COLO668 (cell line): ENCODE measurements at regions not wholly inside any gene's neighbourhood (a gene's known extent, or its start where the extent isn't known, plus 50 kb on each side); places are given as distances from the start of the nearest gene placed in this dataset.
"Not testable (repeated sequence)": the region's sequence is repeated elsewhere in the genome, so short reads cannot be mapped to it uniquely, and the experiment has no call there.

Experiments
- DNase-seq: peaks from one replicate; lab custom pipeline; 2025; ENCODE audit not compliant: unreplicated experiment; lab: John Stamatoyannopoulos, UW

DNA sequence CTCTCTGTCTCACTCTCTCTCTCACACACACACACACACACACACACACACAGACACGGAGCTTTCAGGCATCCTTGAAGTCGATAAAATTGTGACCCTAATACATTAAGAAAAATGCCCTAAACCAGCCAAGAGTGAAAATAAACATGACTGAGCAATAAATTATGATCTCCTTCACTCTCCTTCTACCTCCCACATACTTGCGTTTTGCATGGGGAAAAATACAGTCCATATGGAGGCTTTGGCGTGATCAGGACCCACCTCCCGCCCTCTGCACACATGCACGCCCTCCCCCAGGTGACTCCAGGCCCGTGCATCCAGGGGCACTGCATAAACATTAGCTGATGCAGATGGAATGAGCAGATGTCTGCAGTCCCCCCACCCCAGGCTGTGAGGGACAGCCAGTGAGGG lies 114.2 kb upstream of the JARID2 start:
- DNase-seq: no peak

DNA sequence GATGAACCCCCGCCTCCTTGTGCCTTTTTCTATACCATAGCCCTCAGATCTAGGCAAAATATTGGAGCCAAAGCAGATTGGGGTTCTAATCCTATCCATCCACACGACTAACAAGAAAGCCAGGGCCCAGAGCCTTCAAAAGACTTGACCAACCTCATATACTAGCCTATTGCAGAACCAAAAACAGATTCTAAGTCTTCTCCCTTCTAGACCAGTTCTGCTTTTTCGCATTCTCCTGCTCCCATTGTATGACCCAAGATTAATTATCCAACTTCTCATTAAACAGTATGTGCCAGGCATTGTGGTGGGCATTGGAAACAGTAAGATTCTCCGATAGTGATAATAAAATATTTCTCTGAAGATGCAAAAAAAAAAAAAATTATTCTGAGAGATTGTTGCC lies 113.7 kb upstream of the JARID2 start:
- no peak for DNase-seq

DNA sequence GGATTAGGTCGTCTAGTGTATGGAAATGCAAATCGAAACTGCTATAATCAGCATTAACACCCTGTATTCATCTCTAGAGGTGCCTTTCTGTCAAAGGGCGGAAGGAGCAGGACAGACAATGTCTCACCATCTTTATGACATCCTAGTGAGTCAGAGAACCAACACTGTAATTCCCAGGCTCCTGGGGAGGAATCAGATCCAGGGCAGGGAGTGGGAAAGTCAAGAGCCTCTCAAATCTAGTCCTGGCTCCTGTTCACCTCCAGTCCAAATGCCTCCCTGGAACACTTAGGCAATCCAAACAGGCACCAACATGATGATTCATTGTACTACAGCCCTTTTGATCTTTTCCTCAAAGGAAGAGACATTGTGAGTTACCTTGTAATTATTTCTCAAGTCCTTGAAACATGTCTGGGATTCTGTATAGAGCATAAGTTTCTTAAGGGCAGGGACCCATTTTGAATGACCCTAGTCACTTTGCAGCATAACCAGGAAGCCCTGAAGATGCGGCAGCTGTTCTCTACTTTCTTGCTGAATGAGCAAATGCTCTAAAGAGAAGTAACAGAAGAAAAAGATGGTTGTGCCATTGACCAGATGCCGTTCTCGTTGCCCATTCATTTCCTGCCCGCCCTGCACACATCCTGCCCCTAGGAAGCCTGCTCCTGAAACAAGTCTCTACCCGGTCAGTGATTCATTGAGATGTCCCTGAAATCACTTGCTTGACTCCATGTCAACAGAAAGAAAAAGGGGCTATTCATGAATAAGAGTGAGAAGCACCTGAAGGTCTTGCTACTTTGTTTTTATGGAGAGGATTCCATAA lies 112.8 kb upstream of the JARID2 start:
- DNase-seq: no peak

DNA sequence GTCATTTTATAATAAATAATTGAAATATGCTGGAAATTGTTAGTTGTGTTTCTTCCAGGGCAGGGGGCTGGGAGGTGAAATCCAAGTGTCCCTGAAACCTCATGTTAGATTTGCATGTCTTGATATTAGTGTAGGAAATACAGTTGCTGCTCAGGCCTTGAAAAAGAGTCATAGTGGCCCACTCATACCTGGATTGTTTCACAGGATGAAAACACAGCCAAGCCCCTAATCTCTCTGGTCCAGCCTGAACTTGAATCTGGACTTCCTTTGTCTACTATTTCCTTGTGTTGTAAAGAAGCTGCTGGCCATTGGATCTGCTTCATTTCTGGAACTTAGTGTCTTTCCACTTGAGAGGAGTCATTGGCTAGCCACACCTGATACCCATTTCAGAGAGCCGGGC lies 108.8 kb upstream of the JARID2 start:
- DNase-seq: no peak

DNA sequence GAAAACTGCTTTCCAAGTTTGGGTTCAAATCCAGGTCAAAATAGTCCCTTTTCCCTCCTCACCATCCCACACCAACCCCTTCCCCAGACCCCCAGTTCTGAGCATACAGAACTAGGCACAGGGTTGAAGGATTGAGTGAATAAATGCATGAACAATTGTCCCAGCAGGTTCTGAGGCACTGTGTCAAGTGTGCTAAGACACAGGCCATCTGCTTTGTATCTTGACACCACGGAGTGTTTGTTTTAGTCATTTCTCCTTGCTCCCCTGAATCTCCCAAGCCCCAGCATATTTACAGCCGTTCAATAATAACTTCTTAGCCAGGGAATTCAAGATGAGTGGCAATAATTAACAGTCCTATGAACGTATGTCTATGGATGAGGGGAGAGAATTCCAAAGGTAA lies 102.8 kb upstream of the JARID2 start:
- DNase-seq: no peak

DNA sequence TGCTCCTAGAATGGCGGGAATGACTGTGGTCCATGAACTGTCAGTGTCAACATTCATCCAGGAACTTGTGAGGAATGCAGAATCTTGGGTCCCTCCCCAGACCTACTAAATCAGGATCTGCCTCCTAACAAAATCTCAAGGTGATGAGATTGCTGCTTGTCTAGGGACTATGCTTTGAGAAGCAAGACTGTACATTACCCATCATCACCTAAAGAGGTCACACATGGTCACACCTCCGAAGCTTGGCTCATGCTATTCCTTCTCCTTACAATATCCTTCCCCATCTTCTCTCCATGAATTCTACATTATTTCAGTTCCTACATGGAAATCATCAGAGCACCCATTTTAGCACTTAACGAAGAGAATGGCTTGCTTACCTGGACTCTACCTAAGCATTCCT lies 102.3 kb upstream of the JARID2 start:
- DNase-seq: no peak

DNA sequence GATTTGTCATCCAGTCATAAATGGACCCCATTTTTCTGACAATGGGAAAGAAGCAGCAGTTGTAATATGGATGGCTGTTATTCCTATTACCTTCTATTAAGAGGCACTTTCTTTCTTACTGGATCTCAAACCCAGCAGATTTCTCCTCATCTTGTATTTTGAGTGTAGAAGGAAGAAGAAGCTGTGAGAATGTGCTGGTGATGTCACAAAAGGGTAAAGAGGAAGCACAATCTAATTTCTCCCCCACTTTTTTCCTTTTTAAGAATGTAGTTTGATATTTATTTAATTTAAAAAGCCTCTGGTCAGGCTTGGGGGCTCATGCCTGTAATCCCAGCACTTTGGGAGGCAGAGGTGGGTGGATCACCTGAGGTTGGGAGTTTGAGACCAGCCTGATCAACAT lies 100.0 kb upstream of the JARID2 start:
- DNase-seq: no peak

DNA sequence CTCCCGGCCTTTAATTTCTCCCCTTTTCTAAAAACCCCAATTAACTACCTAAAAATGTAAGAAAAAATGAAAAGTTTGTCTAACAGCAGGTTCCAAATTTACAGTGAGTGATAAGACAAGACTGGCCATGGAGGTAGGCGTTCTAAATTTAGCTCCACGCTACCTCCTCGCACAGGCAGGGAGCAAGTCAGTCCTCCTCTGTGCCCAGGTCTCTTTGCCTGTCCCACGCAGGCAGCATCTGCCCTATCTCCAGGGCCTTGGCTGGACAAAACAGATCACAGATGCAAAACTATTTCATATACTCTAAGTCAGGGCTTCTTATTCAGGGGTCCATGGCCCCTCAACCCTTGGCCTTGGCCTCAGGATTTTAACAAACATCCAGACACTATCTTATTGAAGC lies 98.0 kb upstream of the JARID2 start:
- no peak for DNase-seq

DNA sequence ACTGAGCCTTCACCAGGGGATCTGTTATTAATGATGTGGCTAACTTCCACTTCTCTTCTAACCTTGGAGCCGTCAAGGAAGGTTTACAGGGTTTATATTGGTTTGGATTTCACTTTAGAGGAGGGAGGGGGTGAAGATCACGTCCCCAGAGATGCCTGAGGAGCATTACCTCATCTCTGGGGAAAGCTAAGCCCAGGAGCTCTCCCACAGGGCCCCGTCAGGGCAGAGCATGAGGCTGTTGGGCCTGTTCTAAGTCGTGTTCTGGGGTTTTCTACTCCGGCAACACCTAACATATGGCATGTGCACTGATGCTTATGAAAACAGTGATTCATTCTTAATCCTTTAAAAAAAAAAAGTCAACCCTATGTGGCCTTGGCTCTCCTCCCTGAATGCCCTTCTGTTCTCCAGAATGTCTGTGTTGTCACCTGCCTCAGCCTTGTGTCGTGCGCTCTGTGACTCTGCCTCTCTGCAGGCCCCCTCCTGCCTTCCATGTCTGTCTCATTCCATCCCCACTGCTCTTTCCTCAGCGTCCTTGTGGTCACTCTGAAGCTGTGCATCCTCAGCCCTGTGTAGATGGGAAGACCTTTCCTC lies 97.4 kb upstream of the JARID2 start:
- no peak for DNase-seq

DNA sequence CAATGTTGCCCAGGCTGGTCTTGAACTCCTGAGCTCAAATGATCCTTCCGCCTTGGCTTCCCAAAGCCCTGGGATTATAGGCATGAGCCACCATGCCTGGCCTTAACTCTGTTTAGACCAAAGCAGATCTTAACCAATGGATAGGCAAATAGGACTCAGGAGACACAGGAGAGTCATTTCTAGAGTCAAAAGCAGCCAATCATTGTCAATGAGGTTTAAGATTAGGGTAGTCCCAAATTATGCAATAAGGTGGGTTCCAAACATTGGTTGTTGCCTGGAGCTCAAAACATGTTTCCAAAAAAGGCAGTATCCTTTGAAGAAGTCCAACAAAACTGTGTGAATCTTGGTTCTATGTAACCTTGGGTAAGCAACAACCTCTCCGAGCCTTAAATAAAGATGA lies 95.7 kb upstream of the JARID2 start:
- DNase-seq: no peak

DNA sequence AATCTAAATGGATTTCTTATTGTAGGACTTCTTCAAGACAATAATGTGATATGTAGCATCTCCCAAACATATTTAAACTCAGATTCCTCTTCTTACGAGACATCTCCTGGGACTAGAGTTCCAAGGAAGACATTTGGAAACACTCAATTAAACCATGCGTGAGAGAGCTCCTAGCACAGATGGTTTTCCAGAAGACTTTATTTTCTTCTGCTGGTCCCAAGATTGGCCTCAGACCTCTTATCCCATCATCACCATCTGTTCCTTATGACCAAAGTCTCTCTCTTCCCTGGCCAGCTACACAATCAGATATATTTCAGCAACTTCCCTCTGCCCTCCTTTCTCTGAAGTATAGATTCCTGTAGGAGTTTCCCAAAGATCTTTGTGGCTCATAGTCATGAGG lies 93.2 kb upstream of the JARID2 start:
- no peak for DNase-seq

DNA sequence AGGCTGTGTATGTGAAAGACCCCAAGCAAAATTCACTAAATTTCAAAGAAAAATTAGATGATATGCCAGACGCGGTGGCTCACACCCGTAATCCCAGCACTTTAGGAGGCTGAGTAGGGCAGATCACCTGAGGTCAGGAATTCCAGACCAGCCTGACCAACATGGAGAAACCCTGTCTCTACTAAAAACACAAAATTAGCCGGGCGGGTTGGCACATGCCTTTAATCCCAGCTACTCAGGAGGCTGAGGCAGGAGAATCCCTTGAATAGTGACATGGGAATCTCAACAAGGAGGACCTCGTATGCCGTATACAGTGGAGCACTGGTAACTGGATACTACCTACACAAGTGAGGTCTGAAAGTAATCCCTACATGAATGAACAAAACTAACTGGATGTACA lies 92.7 kb upstream of the JARID2 start:
- no peak for DNase-seq

DNA sequence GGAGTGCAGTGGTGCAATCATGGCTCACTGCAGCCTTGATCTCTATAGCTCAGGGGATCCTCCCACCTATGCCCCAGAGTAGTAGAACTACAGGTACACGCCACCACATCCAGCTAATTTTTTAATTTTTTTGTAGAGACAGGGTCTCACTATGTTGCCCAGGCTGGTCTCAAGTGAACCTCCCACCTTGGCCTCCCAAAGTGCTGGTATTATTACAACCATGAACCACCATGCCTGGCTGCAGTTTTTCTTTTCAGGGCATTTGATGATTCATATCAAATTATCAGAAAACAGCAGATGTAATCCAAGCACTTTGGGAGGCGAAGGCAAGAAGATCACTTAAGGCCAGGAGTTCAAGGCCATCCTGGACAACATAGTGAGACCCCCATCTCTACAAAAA lies 88.4 kb upstream of the JARID2 start:
- no peak for DNase-seq

DNA sequence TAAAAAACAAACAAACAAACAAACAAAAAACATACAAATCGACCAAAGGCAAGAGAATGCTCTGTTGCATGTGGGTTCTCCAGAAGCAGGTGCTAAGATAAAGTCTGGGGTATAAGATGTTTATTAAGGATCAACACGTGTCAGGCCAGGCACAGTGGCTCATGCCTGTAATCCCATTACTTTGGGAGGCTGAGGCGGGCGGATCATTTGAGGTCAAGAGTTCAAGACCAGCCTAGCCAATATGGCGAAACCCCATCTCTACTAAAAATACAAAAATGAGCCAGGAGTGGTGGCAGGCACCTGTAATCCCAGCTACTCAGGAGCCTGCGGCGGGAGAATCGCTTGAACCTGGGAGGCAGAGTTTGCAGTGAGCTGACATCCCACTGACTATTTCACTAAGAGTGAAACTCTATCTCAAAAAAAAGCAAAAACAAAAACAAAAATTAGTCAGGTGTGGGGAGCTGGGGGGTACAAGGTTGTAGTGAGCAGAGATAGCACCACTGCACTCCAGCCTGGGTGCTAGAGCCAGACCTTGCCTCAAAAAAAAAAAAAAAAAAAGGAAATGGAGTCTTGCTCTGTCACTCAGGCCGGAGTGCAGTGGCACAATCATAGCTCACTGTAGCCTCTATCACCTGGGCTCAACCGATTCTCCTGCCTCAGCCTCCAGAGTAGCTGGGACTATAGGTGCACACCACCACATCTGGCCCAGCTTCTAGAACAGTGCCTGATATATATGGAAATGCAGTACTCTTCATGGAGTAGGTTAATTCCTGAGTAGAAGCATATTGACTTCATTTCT lies 86.8 kb upstream of the JARID2 start:
- DNase-seq: no peak

DNA sequence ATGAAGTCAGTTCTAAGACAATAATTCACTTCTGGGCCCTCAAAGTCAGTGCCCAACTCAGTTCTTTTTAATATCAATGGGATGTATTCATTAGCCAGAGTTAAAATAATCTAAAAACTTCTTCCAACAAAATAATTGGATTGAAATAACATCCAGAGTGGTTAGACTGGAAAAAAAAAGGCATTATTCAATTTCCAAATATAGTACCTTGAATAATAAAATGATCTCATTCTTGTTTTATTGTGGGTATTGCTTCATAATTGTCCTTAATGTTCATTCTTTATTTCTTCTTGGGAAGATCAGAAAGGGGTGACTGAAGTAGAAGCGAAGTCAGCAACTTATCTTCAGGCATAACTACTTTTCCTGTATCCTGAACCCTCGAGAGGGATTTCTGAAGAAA lies 85.1 kb upstream of the JARID2 start:
- DNase-seq: no peak

DNA sequence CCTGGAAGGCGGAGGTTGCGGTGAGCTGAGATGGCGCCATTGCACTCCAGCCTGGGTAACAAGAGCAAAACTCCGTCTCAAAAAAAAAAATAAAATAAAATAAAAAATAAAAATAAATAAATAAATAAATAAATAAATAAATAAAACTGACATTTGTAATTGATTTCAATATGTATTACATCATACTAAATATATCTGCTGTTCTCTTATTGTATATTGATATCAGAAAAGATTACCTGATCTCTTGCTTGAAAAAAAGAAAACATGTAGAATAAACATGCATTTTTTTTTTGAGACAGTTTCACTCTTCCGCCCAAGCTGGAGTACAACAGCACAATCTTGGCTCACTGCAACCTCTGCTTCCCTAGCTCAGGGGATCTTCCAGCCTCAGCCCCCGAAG lies 81.0 kb upstream of the JARID2 start:
- not testable (repeated sequence) for DNase-seq

DNA sequence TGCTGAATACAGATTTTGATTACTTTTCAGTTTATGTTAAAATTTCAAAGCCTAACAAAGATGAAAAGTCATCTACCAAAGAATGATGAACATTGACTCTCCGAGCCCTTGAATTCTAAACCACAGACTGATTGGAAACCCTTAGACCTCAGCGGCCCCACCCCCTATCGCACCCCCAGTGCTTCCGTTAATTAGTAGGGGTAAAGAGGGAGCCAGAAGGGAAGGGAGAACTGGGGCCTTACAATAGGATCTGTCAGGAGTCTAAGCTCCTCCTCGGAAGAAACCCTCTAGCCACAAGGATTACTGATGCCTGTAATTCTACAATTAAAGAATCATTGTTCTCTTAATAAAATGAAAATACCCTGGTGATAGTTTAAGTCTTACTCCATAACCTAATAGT lies 79.7 kb upstream of the JARID2 start:
- no peak for DNase-seq

DNA sequence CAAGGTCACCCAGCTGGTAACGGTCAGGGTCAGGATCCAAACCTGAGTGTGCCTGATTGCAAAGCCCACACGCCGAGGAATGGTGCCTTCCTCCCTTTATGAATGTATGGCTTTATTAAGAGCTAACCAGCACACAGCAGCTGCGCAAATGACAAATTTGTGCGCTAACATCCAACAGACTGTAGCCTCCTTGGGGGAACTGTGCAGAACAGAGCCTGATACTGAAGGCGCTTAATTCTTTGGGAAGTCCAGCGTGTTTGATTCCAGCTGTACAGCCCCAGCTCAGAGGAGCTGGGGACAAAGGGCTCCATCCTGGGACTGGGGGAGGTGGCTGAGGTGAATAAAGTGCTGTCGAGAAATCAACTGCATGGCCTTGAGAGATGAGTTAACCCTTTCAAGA lies 75.7 kb upstream of the JARID2 start:
- DNase-seq: no peak

DNA sequence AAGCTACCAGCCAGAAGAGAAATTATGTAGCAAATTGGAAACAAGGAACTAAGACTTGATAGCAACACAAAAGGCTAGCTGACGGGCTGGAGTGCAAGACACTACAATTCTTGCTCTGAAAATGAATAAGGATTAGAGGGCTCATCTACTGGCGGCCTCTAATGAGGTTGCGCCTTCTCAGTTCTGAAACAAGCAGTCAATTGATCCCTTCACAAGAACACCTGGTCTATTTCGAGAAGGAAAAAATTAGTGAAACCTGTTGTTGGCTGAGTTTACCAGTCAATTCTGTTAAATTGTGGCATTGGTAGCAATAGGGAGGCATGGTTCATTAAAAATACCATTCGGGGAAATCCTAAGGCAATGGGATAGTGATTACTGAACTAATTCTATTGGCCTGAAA lies 74.8 kb upstream of the JARID2 start:
- no peak for DNase-seq

DNA sequence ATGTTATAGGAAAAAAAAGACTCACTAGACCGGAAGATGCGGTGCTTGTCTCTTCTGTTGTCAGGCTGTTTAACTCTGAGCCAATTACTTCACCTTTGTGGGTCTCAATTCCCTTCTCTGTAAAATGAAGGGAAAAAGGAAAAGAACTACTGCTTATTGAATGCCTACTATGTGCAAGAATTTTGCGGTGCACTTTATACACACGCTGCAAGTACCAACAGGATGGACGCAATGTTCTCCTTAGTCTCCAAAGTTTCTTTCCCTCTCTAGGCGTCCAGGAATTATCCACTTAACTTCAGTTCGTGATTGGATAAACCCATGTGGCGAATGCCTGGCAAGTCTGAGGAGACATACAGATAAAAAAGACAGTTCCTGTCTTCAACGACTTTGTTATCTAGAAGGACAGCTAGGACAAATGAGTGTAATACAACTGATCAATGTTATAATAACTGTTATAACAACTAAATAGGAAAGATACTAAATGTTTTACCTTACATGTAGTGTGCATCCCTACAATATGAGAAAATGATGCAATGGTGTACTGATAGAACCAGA lies 69.0 kb upstream of the JARID2 start:
- DNase-seq: no peak

DNA sequence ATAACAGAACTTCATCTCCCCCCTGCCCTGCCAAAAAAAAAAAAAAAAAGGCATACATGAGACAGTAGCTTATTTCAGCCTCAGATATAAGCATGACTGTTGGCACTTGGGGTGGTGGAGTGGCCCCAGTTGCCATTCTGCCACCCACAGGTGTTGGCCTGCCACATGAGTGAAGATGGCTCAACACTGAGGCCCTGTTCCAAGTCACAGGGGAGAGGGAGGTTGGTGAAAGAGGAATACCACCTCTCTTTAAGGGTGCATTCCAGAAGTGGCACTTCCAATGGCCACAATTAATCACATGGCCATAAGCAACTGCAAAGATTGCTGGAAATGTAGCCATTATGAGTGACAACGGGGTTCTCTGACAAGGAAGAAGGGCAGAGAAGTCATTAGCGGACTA lies 61.9 kb upstream of the JARID2 start:
- no peak for DNase-seq

DNA sequence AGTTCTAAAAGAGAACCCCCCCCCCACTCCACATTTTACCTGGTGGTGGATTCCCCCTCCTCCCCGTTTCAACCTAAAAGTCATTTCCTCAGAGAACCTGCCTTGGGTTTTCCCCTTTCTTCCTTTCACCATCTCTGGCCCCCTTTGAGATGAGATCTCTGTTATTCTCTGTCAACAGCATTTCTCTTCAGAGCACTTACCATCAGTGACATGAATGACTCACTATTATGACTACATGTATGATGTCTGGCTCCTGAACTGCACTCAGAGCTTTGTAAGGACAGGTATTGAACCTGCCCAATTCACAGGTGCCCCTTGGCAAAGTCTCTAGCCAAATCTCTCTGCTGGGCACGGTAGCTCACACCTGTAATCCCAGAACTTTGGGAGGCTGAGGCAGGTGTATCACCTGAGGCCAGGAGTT lies 61.4 kb upstream of the JARID2 start:
- no peak for DNase-seq
